Smooth muscle cell (in vitro differentiated cells): ENCODE measurements at regions not wholly inside any gene's neighbourhood (a gene's known extent, or its start where the extent isn't known, plus 50 kb on each side); places are given as distances from the start of the nearest gene placed in this dataset.

Experiments
- DNase-seq: peaks from one replicate; lab custom pipeline; 2025; ENCODE audit not compliant: unreplicated experiment; lab: John Stamatoyannopoulos, UW
- H2AFZ ChIP-seq: fragments of 200-600 bp; sonication (generic); 2 replicates; pipeline ENCODE4 v1.6.0; 2016; ENCODE audit warnings: antibody characterized with exemption, low read depth, mild to moderate bottlenecking
- H3F3A ChIP-seq: fragments of 200-600 bp; sonication (generic); 2 replicates; pipeline ENCODE4 v1.6.0; 2017; ENCODE audit warnings: antibody characterized with exemption, low read depth
- H3K27ac ChIP-seq: fragments of 200-600 bp; sonication (generic); 2 replicates; pipeline ENCODE4 v1.5.1; 2016; ENCODE audit warnings: low read depth, mild to moderate bottlenecking
- H3K27me3 ChIP-seq: fragments of 200-600 bp; sonication (generic); 2 replicates; pipeline ENCODE4 v1.6.1; 2016; ENCODE audit warnings: low read depth, mild to moderate bottlenecking
- H3K36me3 ChIP-seq: fragments of 200-600 bp; sonication (generic); 2 replicates; pipeline ENCODE4 v1.5.1; 2016; ENCODE audit warnings: low read depth
- H3K4me1 ChIP-seq: fragments of 200-600 bp; sonication (generic); 2 replicates; pipeline ENCODE4 v1.5.1; 2016; ENCODE audit warnings: low read depth
- H3K4me2 ChIP-seq: fragments of 200-600 bp; sonication (generic); 2 replicates; pipeline ENCODE4 v1.6.0; 2016; ENCODE audit warnings: mild to moderate bottlenecking
- H3K4me3 ChIP-seq: fragments of 200-600 bp; sonication (generic); 2 replicates; pipeline ENCODE4 v1.5.1; 2016; ENCODE audit warnings: mild to moderate bottlenecking
- H3K79me2 ChIP-seq: fragments of 200-600 bp; sonication (generic); 2 replicates; pipeline ENCODE4 v1.6.0; 2016; ENCODE audit warnings: low read depth, mild to moderate bottlenecking
- H3K9ac ChIP-seq: fragments of 200-600 bp; sonication (generic); 2 replicates; pipeline ENCODE4 v1.6.0; 2016; ENCODE audit warnings: low read depth
- H3K9me3 ChIP-seq: fragments of 200-600 bp; sonication (generic); replicated peaks from 2 replicates; pipeline ENCODE4 v1.5.1; 2016; ENCODE audit warnings: low read depth
- H4K20me1 ChIP-seq: fragments of 200-600 bp; sonication (generic); 2 replicates; pipeline ENCODE4 v1.6.0; 2016; ENCODE audit warnings: low read depth
- CTCF ChIP-seq: fragments of 200-600 bp; sonication (generic); IDR thresholded peaks from 2 replicates; pipeline ENCODE4 v1.5.1; 2017; ENCODE audit warnings: borderline replicate concordance, mild to moderate bottlenecking, antibody characterized with exemption; ENCODE audit not compliant: insufficient read depth, poor library complexity, severe bottlenecking
- WGBS: methylation state at CpG from one replicate; pipeline ENCODE4 v1.1.7; 2016; ENCODE audit warnings: low lambda C conversion rate; 5-methylcytosine and 5-hydroxymethylcytosine counted together

- no peaks in the 10 kb centered on the region for H3K4me1 ChIP-seq
- H3K4me3 ChIP-seq: no peak overlapping the region
- H3K27me3 ChIP-seq: no peaks in the 10 kb centered on the region
- no peaks in the 10 kb centered on the region for H3F3A ChIP-seq
- H3K9ac ChIP-seq: no peak overlapping the region
- no peak for TF ChIP-seq CTCF
- no peaks in the 10 kb centered on the region for H3K9me3 ChIP-seq
- DNase-seq: no peak
- H2AFZ ChIP-seq: no peak overlapping the region
- no peak overlapping the region for H3K27ac ChIP-seq
- 93% methylated on average over 3 of the region's 3 CpGs for WGBS
- H3K79me2 ChIP-seq: no peaks in the 10 kb centered on the region
- no peak overlapping the region for H3K4me2 ChIP-seq
- no peaks in the 10 kb centered on the region for H3K36me3 ChIP-seq
- no peaks in the 10 kb centered on the region for H4K20me1 ChIP-seq
Measured at GRCh38 chr15:99914723-99915122, 181.5 kb upstream of the LYSMD4 start.

- H4K20me1 ChIP-seq: no peaks in the 10 kb centered on the region
- DNase-seq: no peak
- no peaks in the 10 kb centered on the region for H3K9me3 ChIP-seq
- no peaks in the 10 kb centered on the region for H3K4me1 ChIP-seq
- H2AFZ ChIP-seq: no peak overlapping the region
- H3K27ac ChIP-seq: no peak overlapping the region
- no peaks in the 10 kb centered on the region for H3F3A ChIP-seq
- WGBS: 28% methylated on average over 5 of the region's 5 CpGs
- no peak overlapping the region for H3K4me3 ChIP-seq
- H3K9ac ChIP-seq: no peak overlapping the region
- H3K36me3 ChIP-seq: no peaks in the 10 kb centered on the region
- no peak for TF ChIP-seq CTCF
- no peaks in the 10 kb centered on the region for H3K27me3 ChIP-seq
- no peak overlapping the region for H3K4me2 ChIP-seq
- H3K79me2 ChIP-seq: no peaks in the 10 kb centered on the region
Measured at GRCh38 chr15:99911816-99912215, 178.6 kb upstream of the LYSMD4 start.

GRCh38 chr15:99909592-99910295 is 176.5 kb upstream of the LYSMD4 start:
- no peak for DNase-seq
- 71% methylated on average over 12 of the region's 13 CpGs for WGBS
- H3K4me2 ChIP-seq: no peak overlapping the region
- no peak overlapping the region for H3K9ac ChIP-seq
- no peak for TF ChIP-seq CTCF
- H3K27me3 ChIP-seq: no peaks in the 10 kb centered on the region
- no peaks in the 10 kb centered on the region for H3F3A ChIP-seq
- H3K36me3 ChIP-seq: no peaks in the 10 kb centered on the region
- no peak overlapping the region for H3K4me3 ChIP-seq
- H3K9me3 ChIP-seq: no peaks in the 10 kb centered on the region
- no peak overlapping the region for H3K27ac ChIP-seq
- H2AFZ ChIP-seq: no peak overlapping the region
- no peaks in the 10 kb centered on the region for H3K4me1 ChIP-seq
- H4K20me1 ChIP-seq: no peaks in the 10 kb centered on the region
- H3K79me2 ChIP-seq: no peaks in the 10 kb centered on the region

DNA sequence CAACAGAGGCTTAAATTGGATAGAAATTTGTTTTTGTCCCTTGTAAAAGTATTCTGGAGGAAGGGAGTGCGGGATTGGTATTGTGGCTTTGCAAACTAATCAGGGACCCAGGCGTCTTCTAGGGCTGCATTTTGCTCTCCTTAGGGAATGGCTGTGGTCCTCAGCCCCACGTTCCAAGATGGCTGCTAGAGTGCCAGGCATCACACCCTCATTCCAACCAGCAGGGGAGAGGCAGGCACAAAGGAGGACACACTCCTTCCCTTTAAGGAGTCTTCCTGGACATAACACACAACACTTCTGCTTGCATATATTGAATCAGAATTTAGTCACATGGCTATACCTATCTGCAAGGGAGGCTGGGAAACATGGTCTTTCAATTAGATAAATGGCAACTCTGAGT is 174.5 kb upstream of the LYSMD4 start:
- Histone ChIP-seq H3K4me2 (no peak overlapping the region), H3K27me3 (no peaks in the 10 kb centered on the region), H3K9ac (no peak overlapping the region), H3F3A (no peaks in the 10 kb centered on the region), H3K4me1 (no peaks in the 10 kb centered on the region), H2AFZ (no peak overlapping the region), H3K9me3 (no peaks in the 10 kb centered on the region), H3K4me3 (no peak overlapping the region), H4K20me1 (no peaks in the 10 kb centered on the region), H3K36me3 (no peaks in the 10 kb centered on the region), H3K79me2 (no peaks in the 10 kb centered on the region), H3K27ac (no peak overlapping the region)
- DNase-seq: no peak
- TF ChIP-seq CTCF: no peak
- WGBS: 86% methylated on average over 3 of the region's 3 CpGs
